Hindlimb muscle (tissue), 1 donor: ENCODE measurements at regions not wholly inside any gene's neighbourhood (a gene's known extent, or its start where the extent isn't known, plus 50 kb on each side); places are given as distances from the start of the nearest gene placed in this dataset.

Experiments used
- DNase-seq: peaks from one replicate; pipeline ENCODE4 v3.0.0-alpha.2; 2013

- DNase-seq = no peak
Measured at GRCh38 chr2:106572541-106573450, 85.6 kb downstream of the CD8B2 start.

GRCh38 chr2:106573773-106574172 lies 86.6 kb downstream of the CD8B2 start:
- no peak for DNase-seq

GRCh38 chr2:106575955-106576354 lies 88.8 kb downstream of the CD8B2 start:
- DNase-seq = no peak

- DNase-seq = no peak
Measured at GRCh38 chr2:106577255-106577651, 90.1 kb downstream of the CD8B2 start.

- DNase-seq = no peak
Measured at GRCh38 chr2:106579750-106580197, 92.6 kb downstream of the CD8B2 start.

- DNase-seq = no peak
Measured at GRCh38 chr2:106580241-106580640, 93.1 kb downstream of the CD8B2 start.

GRCh38 chr2:106581328-106581727 lies 94.2 kb downstream of the CD8B2 start:
- DNase-seq = no peak

GRCh38 chr2:106581755-106582147 lies 94.6 kb downstream of the CD8B2 start:
- no peak for DNase-seq

- peak; percentile 86 for DNase-seq
Measured at GRCh38 chr2:106582148-106583143, 95.3 kb downstream of the CD8B2 start.

- no peak for DNase-seq
Measured at GRCh38 chr2:106584304-106584954, 97.3 kb downstream of the CD8B2 start.

GRCh38 chr2:106596844-106597243 lies 109.7 kb downstream of the CD8B2 start:
- DNase-seq = no peak

- no peak for DNase-seq
Measured at GRCh38 chr2:106599540-106599939, 112.4 kb downstream of the CD8B2 start.

GRCh38 chr2:106602042-106602441 lies 114.9 kb downstream of the CD8B2 start:
- DNase-seq = no peak

- no peak for DNase-seq
Measured at GRCh38 chr2:106606652-106607051, 119.5 kb downstream of the CD8B2 start.

- no peak for DNase-seq
Measured at GRCh38 chr2:106607371-106607770, 120.2 kb downstream of the CD8B2 start.

GRCh38 chr2:106609780-106610179 lies 122.6 kb downstream of the CD8B2 start:
- DNase-seq = no peak

- DNase-seq = no peak
Measured at GRCh38 chr2:106614511-106615291, 127.5 kb downstream of the CD8B2 start.

GRCh38 chr2:106618614-106619013 lies 131.4 kb downstream of the CD8B2 start:
- no peak for DNase-seq

- DNase-seq = no peak
Measured at GRCh38 chr2:106623456-106623855, 136.3 kb downstream of the CD8B2 start.

GRCh38 chr2:106624787-106625380 lies 137.7 kb downstream of the CD8B2 start:
- no peak for DNase-seq

GRCh38 chr2:106628377-106628776 lies 141.2 kb downstream of the CD8B2 start:
- DNase-seq = no peak
